ENCODE measurements at regions not wholly inside any gene's neighbourhood (a gene's known extent, or its start where the extent isn't known, plus 50 kb on each side); places are given as distances from the start of the nearest gene placed in this dataset.

DNA sequence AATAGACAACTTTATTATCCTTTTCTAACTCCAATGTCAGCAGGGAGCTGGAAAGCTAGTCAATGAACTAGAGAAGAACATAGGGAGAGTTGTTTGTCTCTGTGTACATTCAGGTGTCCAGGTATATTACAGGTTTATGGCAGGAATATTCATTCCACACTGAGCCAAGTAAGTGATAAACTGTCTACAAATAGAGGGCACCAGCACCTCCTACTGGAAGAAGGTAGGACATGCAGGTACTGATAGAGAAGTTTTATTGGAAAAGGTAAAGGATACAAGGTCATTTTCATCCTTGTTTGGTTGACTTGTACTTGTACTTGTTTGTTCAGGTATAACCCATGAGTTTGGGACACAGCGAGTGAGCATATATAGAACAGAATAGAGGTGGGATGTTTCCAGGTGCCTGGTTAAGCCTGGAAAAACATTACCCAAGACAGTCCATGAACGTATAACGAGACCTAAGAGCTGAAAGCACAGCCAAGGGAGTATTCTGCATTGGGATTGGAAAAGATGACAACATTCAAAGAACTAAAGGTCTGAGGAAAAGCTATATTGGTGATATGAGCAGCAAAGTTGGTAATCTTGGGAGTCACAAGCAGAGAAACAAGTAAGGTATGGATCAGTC, 61.4 kb upstream of the PPP1R3C start:
- DNase-seq (ENCODE audit: low read depth in 4 of 4, low spot score in 3 of 4): no peak

DNA sequence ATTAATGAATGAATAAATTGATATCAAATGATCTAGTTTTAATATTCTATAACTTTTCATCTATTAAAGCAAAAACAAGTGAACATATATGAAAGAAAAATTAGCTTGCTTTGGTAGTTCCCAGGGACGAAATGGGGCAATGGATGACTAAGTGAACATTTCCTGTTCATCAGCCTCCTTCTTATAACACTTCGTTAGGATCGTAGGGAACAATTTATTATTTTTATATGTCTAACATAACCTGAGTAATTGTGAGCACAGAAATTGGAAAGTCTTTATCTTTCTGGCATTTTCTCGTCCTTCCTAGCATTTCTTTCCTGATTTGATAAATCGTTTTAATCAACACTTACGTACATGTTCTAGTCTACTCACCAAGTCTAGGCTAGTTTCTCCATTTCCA, 59.1 kb upstream of the PPP1R3C start:
- no peak for DNase-seq (ENCODE audit: low read depth in 4 of 4, low spot score in 3 of 4)

DNA sequence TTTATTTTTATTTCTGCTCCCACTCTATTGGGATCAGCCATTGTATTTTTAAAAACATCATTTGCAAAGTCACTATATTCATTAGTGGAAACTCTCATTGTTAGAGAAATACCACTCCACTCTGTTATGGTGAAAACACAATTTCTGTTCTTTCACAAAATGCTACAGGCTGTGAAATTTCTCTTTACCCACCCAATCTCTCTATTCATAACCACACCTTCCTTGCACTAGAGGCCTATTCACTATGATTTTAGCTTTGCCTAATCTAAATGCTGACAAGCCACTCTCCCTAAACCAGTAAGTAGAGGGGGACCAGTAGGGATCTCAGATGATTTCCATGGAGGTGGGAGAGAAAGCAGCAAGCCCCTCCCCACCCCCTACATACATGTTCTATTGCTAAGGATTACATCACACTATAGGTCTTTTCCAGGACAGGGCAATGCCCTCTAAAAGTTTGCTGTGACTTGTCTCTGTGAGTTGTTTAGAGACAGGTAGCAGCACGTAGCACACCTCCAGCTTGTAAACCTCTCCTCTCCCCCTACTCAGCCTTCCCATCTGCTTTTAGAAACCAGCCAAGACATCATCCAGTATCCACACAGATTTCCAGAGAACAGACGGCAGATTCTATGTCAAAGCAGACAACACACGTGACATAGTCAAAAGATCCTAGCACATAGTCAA, 58.3 kb upstream of the PPP1R3C start:
- DNase-seq (ENCODE audit: low read depth in 4 of 4, low spot score in 3 of 4): no peak

DNA sequence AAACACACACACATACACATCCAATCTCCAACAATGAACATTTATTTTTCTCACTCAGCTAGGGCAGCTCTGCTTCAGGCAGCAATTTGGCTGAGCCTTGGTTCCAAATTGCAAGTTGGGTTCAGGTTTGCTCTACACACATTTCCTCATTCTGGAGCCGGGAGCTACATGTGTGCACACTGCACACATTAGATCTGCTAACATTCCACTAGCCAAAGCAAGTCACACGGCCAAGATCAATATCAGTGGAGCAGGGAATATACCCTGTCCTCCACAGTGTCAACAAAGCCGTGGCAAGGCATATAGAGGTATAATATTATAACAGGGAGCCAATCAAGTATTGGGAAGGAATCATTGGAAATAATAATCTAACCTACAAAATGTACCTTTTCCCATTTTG, 57.5 kb upstream of the PPP1R3C start:
- no peak for DNase-seq (ENCODE audit: low read depth in 4 of 4, low spot score in 3 of 4)

DNA sequence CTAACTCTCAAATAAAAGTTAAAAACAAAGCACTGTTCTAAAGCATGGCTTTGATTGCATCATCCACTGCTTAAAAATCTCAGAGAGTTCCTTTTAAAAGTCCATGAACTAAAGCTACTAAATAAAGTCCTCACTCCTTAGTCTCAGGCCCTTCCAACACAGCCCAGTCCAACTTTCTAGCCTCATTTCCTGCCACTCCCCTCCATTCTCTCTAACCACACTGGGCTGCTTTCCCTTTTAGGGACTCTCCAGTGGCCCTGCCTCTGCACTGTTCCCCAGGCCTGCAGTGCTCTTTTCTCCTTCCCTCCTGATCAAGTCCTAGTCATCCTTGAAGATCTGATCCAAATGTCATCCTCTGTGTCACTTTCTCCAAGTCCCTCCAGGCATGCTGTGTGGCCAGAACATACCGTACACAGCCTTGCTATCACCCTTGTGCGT, 56.9 kb upstream of the PPP1R3C start:
- no peak for DNase-seq (ENCODE audit: low read depth in 4 of 4, low spot score in 3 of 4)

DNA sequence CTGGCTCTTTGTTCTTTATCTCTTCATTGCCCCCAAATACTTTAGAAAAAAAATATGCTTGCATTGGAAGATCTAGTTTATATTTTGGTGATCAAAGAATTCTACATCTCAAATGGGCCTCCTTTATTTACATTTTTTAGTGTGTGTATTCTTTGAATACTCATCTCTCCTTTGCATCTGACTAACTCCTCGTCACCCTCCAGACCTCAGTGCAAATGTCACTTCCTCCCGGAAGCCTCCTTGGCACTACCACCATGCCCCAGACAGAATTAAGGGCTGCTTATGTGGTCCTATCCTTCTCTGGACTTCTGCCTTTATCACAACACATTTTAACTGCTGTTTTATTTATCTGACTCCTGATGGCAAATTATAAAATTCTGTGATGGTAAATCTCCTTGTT, 52.0 kb upstream of the PPP1R3C start:
- no peak for DNase-seq (ENCODE audit: low read depth in 4 of 4, low spot score in 3 of 4)

DNA sequence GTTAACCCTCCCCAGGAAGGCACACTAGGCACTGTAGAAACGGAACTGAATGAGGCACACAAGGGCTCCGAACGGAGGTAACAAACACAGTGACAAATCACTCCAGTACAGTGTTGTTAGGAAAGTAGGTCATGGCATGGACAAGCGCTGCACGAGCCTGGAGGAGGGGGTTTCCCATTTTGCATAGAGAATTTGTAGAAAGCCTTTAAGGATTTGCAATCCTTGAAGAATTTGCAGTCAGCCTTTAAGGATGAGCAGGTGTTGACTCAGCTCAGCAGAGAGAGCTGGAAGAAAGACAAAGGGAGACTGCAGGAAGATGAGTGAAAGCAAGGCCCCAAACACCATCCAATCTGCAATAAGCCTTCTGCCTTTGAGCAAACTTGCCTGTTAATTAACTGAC, 51.1 kb upstream of the PPP1R3C start:
- DNase-seq (ENCODE audit: low read depth in 4 of 4, low spot score in 3 of 4): no peak

DNA sequence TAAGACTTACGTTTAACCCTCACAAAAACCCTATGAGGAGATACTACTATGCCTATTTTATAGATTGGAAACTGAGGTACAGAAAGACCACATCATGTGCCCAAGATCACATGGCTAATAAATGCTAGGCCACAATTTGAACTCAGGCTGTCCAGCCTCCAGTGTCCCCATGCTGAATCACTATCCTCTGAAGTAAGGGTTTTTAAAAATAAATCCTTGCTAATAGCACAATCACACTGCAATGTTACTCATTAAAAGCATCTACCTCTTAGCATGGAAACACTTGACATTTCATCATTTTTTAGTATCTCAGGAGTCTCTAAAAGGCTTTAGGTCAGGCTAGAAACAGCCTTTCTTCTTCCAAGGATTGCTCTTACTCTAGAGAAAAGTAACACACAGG, 50.0 kb upstream of the PPP1R3C start:
- DNase-seq (ENCODE audit: low read depth in 4 of 4, low spot score in 3 of 4): no peak

Data from right renal pelvis (tissue), 4 donors.